ENCODE measurements at regions not wholly inside any gene's neighbourhood (a gene's known extent, or its start where the extent isn't known, plus 50 kb on each side); places are given as distances from the start of the nearest gene placed in this dataset.

DNA sequence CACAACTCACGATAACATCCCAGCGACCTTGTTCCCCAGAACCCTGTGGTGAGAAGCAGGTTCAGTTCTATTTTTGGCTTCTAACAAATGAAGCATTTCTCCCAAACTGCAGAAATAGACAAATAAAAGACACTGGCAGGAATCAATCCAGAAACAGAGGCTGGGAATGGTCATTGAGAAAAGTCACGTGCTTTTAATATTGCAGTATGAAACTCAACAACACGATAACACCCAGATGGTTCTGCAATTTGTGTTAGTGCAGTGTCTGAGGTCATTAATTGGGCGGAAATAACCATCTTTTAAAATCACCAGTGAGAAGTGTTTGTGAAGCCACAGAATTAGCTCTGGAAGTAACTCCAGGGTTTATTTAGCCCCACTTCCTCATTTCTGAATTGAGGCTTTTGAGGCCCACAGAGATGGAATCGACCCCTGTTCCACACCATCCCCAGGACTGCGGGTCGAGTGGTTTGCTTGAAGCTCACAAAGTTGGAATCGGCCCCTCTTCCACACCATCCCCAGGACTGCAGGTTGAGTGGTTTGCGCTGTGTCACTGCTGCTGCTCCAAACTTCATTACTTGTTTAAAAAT is 164.7 kb upstream of the IRX4 start:
- BruUV-seq (replicated peaks), result no TSS peak

DNA sequence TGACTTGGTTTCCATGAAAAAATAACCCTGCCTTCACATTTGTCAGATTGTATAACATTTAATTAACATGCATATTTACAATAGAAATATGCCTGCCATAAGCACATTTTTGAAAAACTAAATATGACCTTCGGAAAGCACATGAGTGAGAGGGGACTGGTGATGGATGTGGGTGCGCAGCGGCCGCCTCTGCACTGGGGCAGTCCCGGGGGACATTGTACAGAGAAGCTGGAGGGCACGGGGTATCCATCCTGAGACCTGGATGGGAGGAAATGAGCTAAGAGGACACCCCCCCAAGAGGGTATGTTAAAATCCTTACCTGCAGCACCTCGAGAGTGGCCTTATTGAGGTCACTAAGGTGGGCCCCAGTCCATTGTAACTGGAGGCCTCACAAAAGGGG is 161.3 kb upstream of the IRX4 start:
- ChIA-PET CTCF (no interaction called here), POLR2A (ENCODE audit: unreplicated experiment) (no interaction called here)
- Histone ChIP-seq H3F3A (ENCODE audit: low read length, unreplicated experiment) (no peaks in the 10 kb centered on the region), H4K20me1 (ENCODE audit: low read length) (no peaks in the 10 kb centered on the region), H3K4me1 (ENCODE audit: insufficient read depth, low read length) (no peaks in the 10 kb centered on the region), H3K9me3 (ENCODE audit: low read length) (no peaks in the 10 kb centered on the region), H3K4me3 (ENCODE audit: low read length) (no peak overlapping the region), H3K27ac (ENCODE audit: low read length) (no peak overlapping the region), H3K27me3 (ENCODE audit: low read length) (peaks cover 61% of the 10 kb centered on the region), H3K36me3 (ENCODE audit: low read depth, low read length) (no peaks in the 10 kb centered on the region), H3K79me2 (ENCODE audit: low read length) (no peaks in the 10 kb centered on the region), H3K9ac (ENCODE audit: low read length) (no peak overlapping the region), H2AFZ (ENCODE audit: low read length) (no peak overlapping the region), H3K9me2 (replicated peaks; ENCODE audit: low read length) (no peaks in the 10 kb centered on the region), H3K4me2 (ENCODE audit: low read length) (no peak overlapping the region)
- intact Hi-C loops (cut with micrococcal nuclease), result no loop called here
- TF ChIP-seq EZH2phosphoT487 (IDR thresholded peaks at IDR 0.05; ENCODE audit: borderline replicate concordance, low read length), result no peak
- no peak for TF ChIP-seq EZH2 (IDR thresholded peaks at IDR 0.05; ENCODE audit: low read length, unreplicated experiment)
- TF ChIP-seq, protein P1, sequence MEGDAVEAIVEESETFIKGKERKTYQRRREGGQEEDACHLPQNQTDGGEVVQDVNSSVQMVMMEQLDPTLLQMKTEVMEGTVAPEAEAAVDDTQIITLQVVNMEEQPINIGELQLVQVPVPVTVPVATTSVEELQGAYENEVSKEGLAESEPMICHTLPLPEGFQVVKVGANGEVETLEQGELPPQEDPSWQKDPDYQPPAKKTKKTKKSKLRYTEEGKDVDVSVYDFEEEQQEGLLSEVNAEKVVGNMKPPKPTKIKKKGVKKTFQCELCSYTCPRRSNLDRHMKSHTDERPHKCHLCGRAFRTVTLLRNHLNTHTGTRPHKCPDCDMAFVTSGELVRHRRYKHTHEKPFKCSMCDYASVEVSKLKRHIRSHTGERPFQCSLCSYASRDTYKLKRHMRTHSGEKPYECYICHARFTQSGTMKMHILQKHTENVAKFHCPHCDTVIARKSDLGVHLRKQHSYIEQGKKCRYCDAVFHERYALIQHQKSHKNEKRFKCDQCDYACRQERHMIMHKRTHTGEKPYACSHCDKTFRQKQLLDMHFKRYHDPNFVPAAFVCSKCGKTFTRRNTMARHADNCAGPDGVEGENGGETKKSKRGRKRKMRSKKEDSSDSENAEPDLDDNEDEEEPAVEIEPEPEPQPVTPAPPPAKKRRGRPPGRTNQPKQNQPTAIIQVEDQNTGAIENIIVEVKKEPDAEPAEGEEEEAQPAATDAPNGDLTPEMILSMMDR (conservative IDR thresholded peaks at IDR 0.05; ENCODE audit: low read depth, low read length), result no peak
- DNase-seq (no peak), ATAC-seq (no peak)
- BruUV-seq (replicated peaks), result no TSS peak

More for the DNA sequence above, 164.7 kb upstream of the IRX4 start:
- no peak overlapping the region for H3K27ac ChIP-seq (ENCODE audit: low read length)
- H3K27me3 ChIP-seq (ENCODE audit: low read length), result peaks cover 60% of the 10 kb centered on the region
- ATAC-seq (no peak), DNase-seq (no peak)
- H3K9me2 ChIP-seq (replicated peaks; ENCODE audit: low read length), result no peaks in the 10 kb centered on the region
- H3K4me2 ChIP-seq (ENCODE audit: low read length), result no peak overlapping the region
- no peaks in the 10 kb centered on the region for H3K4me1 ChIP-seq (ENCODE audit: insufficient read depth, low read length)
- H4K20me1 ChIP-seq (ENCODE audit: low read length), result no peaks in the 10 kb centered on the region
- intact Hi-C loops (cut with micrococcal nuclease), result no loop called here
- H3K36me3 ChIP-seq (ENCODE audit: low read depth, low read length), result no peaks in the 10 kb centered on the region
- H3F3A ChIP-seq (ENCODE audit: low read length, unreplicated experiment), result no peaks in the 10 kb centered on the region
- H3K4me3 ChIP-seq (ENCODE audit: low read length), result no peak overlapping the region
- CTCF ChIA-PET, result no interaction called here
- H3K9ac ChIP-seq (ENCODE audit: low read length), result no peak overlapping the region
- H3K9me3 ChIP-seq (ENCODE audit: low read length), result no peaks in the 10 kb centered on the region
- H2AFZ ChIP-seq (ENCODE audit: low read length), result no peak overlapping the region
- H3K79me2 ChIP-seq (ENCODE audit: low read length), result no peaks in the 10 kb centered on the region
- TF ChIP-seq EZH2phosphoT487 (IDR thresholded peaks at IDR 0.05; ENCODE audit: borderline replicate concordance, low read length) (no peak), EZH2 (IDR thresholded peaks at IDR 0.05; ENCODE audit: low read length, unreplicated experiment) (no peak)
- TF ChIP-seq, protein P1 (conservative IDR thresholded peaks at IDR 0.05; ENCODE audit: low read depth, low read length), result no peak
- POLR2A ChIA-PET (ENCODE audit: unreplicated experiment), result no interaction called here

DNA sequence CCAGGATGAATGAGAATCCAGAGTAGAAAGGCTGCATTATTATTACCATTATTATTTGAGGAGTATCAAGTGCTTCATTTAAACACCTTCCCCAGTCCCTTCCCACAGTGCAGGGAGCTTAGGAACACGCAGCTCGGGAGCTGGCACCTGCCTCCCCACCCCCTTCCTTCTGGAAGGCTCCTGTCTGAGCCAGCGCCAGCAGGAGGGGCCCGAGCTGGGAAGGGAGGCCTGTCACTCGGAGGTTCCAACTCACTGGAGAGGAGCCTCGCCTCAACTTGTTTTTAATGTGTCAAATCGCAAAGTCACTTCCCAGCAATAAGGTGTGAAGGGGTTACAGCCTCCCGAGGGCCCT is 156.4 kb upstream of the IRX4 start:
- Histone ChIP-seq H3K9me3 (ENCODE audit: low read length) (no peaks in the 10 kb centered on the region), H3K27me3 (ENCODE audit: low read length) (peaks cover 61% of the 10 kb centered on the region), H2AFZ (ENCODE audit: low read length) (no peak overlapping the region), H3K9ac (ENCODE audit: low read length) (no peak overlapping the region), H3K79me2 (ENCODE audit: low read length) (no peaks in the 10 kb centered on the region), H3K4me2 (ENCODE audit: low read length) (no peak overlapping the region), H3K4me3 (ENCODE audit: low read length) (no peak overlapping the region), H3F3A (ENCODE audit: low read length, unreplicated experiment) (no peaks in the 10 kb centered on the region), H3K36me3 (ENCODE audit: low read depth, low read length) (no peaks in the 10 kb centered on the region), H4K20me1 (ENCODE audit: low read length) (no peaks in the 10 kb centered on the region), H3K4me1 (ENCODE audit: insufficient read depth, low read length) (no peaks in the 10 kb centered on the region), H3K9me2 (replicated peaks; ENCODE audit: low read length) (no peaks in the 10 kb centered on the region), H3K27ac (ENCODE audit: low read length) (no peak overlapping the region)
- no TSS peak for BruUV-seq (replicated peaks)
- no peak for ATAC-seq
- ChIA-PET CTCF (no interaction called here), POLR2A (ENCODE audit: unreplicated experiment) (no interaction called here)
- intact Hi-C loops (cut with micrococcal nuclease), result loop anchor here (5.0 kb wide), 1 partner anchor 267 kb away; no protein-coding TSS in a partner anchor
- TF ChIP-seq EZH2 (IDR thresholded peaks at IDR 0.05; ENCODE audit: low read length, unreplicated experiment), result no peak
- TF ChIP-seq, protein P1 (conservative IDR thresholded peaks at IDR 0.05; ENCODE audit: low read depth, low read length), result no peak
- no peak for TF ChIP-seq EZH2phosphoT487 (IDR thresholded peaks at IDR 0.05; ENCODE audit: borderline replicate concordance, low read length)
- no peak for DNase-seq
